ENCODE measurements at regions not wholly inside any gene's neighbourhood (a gene's known extent, or its start where the extent isn't known, plus 50 kb on each side); places are given as distances from the start of the nearest gene placed in this dataset.

DNA sequence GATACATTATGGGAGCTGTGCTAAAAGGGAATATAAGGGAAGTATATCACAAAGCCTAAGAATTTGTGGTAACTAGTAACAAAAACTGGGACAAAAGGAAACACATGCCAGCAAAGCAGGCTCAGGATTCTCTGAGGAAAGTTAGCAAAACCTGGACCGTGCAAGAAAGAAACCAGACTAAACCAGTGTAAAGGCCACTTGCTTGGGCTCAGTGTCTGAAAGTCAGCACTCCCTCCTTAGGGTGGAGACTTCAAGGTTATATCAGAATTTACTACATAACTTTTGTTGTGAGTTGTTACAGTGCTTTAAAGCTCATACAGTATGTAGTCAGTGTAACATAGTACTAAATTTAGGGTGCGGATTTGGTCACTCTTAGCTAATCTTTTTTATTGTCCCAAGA is 269.9 kb upstream of the GADL1 start:
- Histone ChIP-seq H3K4me1 (ENCODE audit: insufficient read depth) (peaks cover 5% of the 10 kb centered on the region), H3K27me3 (no peaks in the 10 kb centered on the region), H3K36me3 (no peaks in the 10 kb centered on the region), H3K4me3 (no peak overlapping the region), H3K9me3 (no peaks in the 10 kb centered on the region), H3K27ac (no peak overlapping the region)
- intact Hi-C loops (cut with DNase I): no loop called here
- WGBS, 3 donors: 56 to 66% (median 63%) methylated on average over 2 of the region's 2 CpGs
- TF ChIP-seq POLR2A (IDR thresholded peaks at IDR 0.05) (no peak), EP300 (IDR thresholded peaks at IDR 0.05) (no peak)
- TF ChIP-seq, protein P1, sequence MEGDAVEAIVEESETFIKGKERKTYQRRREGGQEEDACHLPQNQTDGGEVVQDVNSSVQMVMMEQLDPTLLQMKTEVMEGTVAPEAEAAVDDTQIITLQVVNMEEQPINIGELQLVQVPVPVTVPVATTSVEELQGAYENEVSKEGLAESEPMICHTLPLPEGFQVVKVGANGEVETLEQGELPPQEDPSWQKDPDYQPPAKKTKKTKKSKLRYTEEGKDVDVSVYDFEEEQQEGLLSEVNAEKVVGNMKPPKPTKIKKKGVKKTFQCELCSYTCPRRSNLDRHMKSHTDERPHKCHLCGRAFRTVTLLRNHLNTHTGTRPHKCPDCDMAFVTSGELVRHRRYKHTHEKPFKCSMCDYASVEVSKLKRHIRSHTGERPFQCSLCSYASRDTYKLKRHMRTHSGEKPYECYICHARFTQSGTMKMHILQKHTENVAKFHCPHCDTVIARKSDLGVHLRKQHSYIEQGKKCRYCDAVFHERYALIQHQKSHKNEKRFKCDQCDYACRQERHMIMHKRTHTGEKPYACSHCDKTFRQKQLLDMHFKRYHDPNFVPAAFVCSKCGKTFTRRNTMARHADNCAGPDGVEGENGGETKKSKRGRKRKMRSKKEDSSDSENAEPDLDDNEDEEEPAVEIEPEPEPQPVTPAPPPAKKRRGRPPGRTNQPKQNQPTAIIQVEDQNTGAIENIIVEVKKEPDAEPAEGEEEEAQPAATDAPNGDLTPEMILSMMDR (IDR thresholded peaks at IDR 0.05): no peak
- no peak for DNase-seq

DNA sequence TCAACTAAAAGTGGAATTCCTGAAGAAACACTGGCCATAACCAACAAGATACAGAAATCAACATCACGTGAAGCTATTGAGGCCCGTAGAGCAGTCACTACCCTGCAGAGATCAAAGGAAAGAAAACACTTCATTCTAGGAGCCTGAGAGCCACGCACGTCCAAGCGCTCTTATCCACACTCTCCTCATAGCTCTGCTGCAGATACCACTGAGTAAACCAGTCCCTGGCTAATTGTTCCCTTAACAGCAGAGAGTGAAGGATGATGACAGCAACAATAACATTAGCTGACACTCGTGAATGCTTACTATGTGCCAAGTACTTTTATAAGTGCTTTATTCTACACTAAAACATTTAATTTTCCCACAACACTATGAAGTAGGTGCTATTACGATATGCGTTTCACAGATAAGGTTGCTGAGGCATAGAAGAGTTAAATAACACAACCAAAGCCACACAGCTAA is 271.0 kb upstream of the GADL1 start:
- no peak overlapping the region for H3K27ac ChIP-seq
- no peaks in the 10 kb centered on the region for H3K27me3 ChIP-seq
- TF ChIP-seq POLR2A (IDR thresholded peaks at IDR 0.05) (no peak), EP300 (IDR thresholded peaks at IDR 0.05) (no peak)
- TF ChIP-seq, protein P1 (IDR thresholded peaks at IDR 0.05): no peak
- DNase-seq: no peak
- H3K9me3 ChIP-seq: no peaks in the 10 kb centered on the region
- intact Hi-C loops (cut with DNase I): no loop called here
- H3K4me1 ChIP-seq (ENCODE audit: insufficient read depth): peaks cover 5% of the 10 kb centered on the region
- H3K36me3 ChIP-seq: no peaks in the 10 kb centered on the region
- no peak overlapping the region for H3K4me3 ChIP-seq
- 32 to 50% (median 37%) methylated on average over 8 of the region's 8 CpGs for WGBS, 3 donors

DNA sequence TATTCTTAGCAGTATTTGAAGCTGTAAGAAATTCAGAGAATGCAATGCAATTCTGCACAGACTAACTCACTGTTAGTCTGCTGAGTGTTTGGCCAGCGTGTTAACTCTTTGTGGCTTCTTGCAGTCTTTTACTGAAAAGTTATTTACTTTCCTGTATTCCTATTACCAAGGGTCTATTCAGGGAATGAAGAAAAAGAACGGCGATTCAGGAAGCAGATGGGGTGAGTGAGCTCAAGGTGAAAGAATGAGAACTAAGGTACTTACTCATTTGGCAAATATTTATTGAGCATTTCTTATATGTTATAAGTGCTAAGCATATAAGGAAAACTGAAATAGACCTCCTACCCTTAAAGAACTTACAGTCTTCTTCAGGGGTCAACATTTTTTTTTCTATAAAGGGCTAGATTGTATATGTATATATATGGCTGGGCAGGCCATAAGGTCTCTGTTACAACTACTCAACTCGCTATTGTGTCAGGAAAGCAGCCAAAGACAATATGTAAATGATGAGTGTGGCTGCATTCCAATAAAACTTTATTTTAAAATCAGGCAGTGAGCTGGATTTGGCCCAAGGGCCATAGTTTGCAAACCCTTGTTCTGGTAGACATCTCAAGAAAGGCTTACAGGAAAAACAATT is 271.9 kb upstream of the GADL1 start:
- WGBS, 3 donors: 31 to 42% (median 42%) methylated on average over 4 of the region's 4 CpGs
- Histone ChIP-seq H3K27me3 (no peaks in the 10 kb centered on the region), H3K4me1 (ENCODE audit: insufficient read depth) (peaks cover 5% of the 10 kb centered on the region), H3K9me3 (no peaks in the 10 kb centered on the region), H3K36me3 (no peaks in the 10 kb centered on the region), H3K4me3 (no peak overlapping the region), H3K27ac (no peak overlapping the region)
- intact Hi-C loops (cut with DNase I): no loop called here
- TF ChIP-seq, protein P1 (IDR thresholded peaks at IDR 0.05): no peak
- TF ChIP-seq EP300 (IDR thresholded peaks at IDR 0.05) (no peak), POLR2A (IDR thresholded peaks at IDR 0.05) (no peak)
- no peak for DNase-seq

DNA sequence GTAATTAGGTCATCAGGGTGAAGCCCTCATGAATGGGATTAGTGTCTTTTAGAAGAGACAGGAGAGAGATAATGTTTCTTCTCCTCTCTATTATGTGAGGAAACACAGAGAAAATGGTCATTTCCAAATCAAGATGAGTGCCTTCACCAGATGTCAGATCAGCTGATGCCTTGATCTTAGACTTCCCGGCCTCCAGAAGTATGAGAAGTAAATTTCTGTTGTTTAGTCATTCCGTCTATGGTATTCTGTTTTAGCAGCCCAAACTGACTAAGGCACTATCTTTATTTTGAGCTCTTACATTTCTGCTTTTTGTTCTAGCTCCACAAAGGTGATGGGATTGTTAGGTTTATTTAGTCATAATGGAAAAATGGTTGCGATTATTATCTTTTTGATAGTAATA is 273.2 kb upstream of the GADL1 start:
- H3K9me3 ChIP-seq: no peaks in the 10 kb centered on the region
- no peaks in the 10 kb centered on the region for H3K36me3 ChIP-seq
- peaks cover 5% of the 10 kb centered on the region for H3K4me1 ChIP-seq (ENCODE audit: insufficient read depth)
- H3K27me3 ChIP-seq: no peaks in the 10 kb centered on the region
- H3K4me3 ChIP-seq: no peak overlapping the region
- TF ChIP-seq, protein P1 (IDR thresholded peaks at IDR 0.05): no peak
- no peak for TF ChIP-seq POLR2A (IDR thresholded peaks at IDR 0.05)
- no peak for TF ChIP-seq EP300 (IDR thresholded peaks at IDR 0.05)
- 95 to 98% (median 96%) methylated on average over 3 of the region's 3 CpGs for WGBS, 3 donors
- no peak for DNase-seq
- intact Hi-C loops (cut with DNase I): no loop called here
- H3K27ac ChIP-seq: no peak overlapping the region
